GM23248 (cell line): ENCODE measurements at regions not wholly inside any gene's neighbourhood (a gene's known extent, or its start where the extent isn't known, plus 50 kb on each side); places are given as distances from the start of the nearest gene placed in this dataset.
"Not testable (repeated sequence)": the region's sequence is repeated elsewhere in the genome, so short reads cannot be mapped to it uniquely, and the experiment has no call there.

Experiments used
- DNase-seq: peaks from one replicate; pipeline ENCODE4 v3.0.0-alpha.2; 2015
- H2AFZ ChIP-seq: fragments of 200-600 bp; sonication (generic); 2 replicates; pipeline ENCODE4 v1.6.1; 2016; ENCODE audit warnings: antibody characterized with exemption
- H3F3A ChIP-seq: fragments of 200-600 bp; sonication (generic); 2 replicates; pipeline ENCODE4 v1.6.1; 2016; ENCODE audit warnings: mild to moderate bottlenecking, antibody characterized with exemption, mixed run types; ENCODE audit not compliant: insufficient read depth
- H3K27ac ChIP-seq: fragments of 200-600 bp; sonication (generic); 2 replicates; pipeline ENCODE4 v1.5.1; 2016; ENCODE audit warnings: mild to moderate bottlenecking
- H3K27me3 ChIP-seq: fragments of 200-600 bp; sonication (generic); replicated peaks from 2 replicates; pipeline ENCODE4 v1.6.1; 2016; ENCODE audit warnings: mild to moderate bottlenecking; ENCODE audit not compliant: insufficient read depth
- H3K36me3 ChIP-seq: fragments of 200-600 bp; sonication (generic); 2 replicates; pipeline ENCODE4 v1.6.1; 2016; ENCODE audit warnings: low read depth, mild to moderate bottlenecking
- H3K4me1 ChIP-seq: fragments of 200-600 bp; sonication (generic); 2 replicates; pipeline ENCODE4 v1.6.1; 2016; ENCODE audit warnings: mild to moderate bottlenecking; ENCODE audit not compliant: insufficient read depth
- H3K4me2 ChIP-seq: fragments of 200-600 bp; sonication (generic); one replicate; pipeline ENCODE4 v1.6.1; 2016; ENCODE audit warnings: mild to moderate bottlenecking; ENCODE audit not compliant: unreplicated experiment
- H3K4me3 ChIP-seq: fragments of 200-600 bp; sonication (generic); 2 replicates; pipeline ENCODE4 v1.5.1; 2016; ENCODE audit warnings: mild to moderate bottlenecking
- H3K79me2 ChIP-seq: fragments of 200-600 bp; sonication (generic); 2 replicates; pipeline ENCODE4 v1.6.1; 2016; ENCODE audit warnings: mild to moderate bottlenecking; ENCODE audit not compliant: insufficient read depth
- H3K9ac ChIP-seq: fragments of 200-600 bp; sonication (generic); 2 replicates; pipeline ENCODE4 v1.6.1; 2016; ENCODE audit warnings: mild to moderate bottlenecking
- H3K9me2 ChIP-seq: fragments of 200-600 bp; sonication (generic); 2 replicates; pipeline ENCODE4 v1.6.1; 2016; ENCODE audit warnings: mixed run types, mild to moderate bottlenecking, moderate library complexity; ENCODE audit not compliant: insufficient read depth
- H3K9me3 ChIP-seq: fragments of 200-600 bp; sonication (generic); one replicate; pipeline ENCODE4 v1.6.1; 2017; ENCODE audit warnings: low read depth
- H4K20me1 ChIP-seq: fragments of 200-600 bp; sonication (generic); 2 replicates; pipeline ENCODE4 v1.6.0; 2016; ENCODE audit not compliant: insufficient read depth
- EZH2 ChIP-seq: fragments of 200-600 bp; sonication (generic); IDR thresholded peaks from 2 replicates; pipeline ENCODE4 v1.6.1; 2018; ENCODE audit warnings: antibody characterized with exemption, mild to moderate bottlenecking; ENCODE audit not compliant: insufficient read depth, poor library complexity, severe bottlenecking
- EZH2phosphoT487 ChIP-seq: fragments of 200-600 bp; sonication (generic); IDR thresholded peaks from 2 replicates; pipeline ENCODE4 v1.6.1; 2018; ENCODE audit warnings: antibody characterized with exemption, moderate library complexity, mild to moderate bottlenecking, low read depth; ENCODE audit not compliant: insufficient read depth
- WGBS, 2 experiments: methylation state at CpG; one replicate each; pipeline ENCODE4 v1.1.6; 2015 to 2017; ENCODE audit warnings: low lambda C conversion rate in 2 of 2, low coverage in 1 of 2; ENCODE audit errors: missing lambda C conversion rate in 2 of 2; 5-methylcytosine and 5-hydroxymethylcytosine counted together
- in situ Hi-C: fragments of 300-500 bp; cut with MboI; formaldehyde crosslinking; loops from 2 replicates; pipeline ENCODE4 v1.15.0; 2020

DNA sequence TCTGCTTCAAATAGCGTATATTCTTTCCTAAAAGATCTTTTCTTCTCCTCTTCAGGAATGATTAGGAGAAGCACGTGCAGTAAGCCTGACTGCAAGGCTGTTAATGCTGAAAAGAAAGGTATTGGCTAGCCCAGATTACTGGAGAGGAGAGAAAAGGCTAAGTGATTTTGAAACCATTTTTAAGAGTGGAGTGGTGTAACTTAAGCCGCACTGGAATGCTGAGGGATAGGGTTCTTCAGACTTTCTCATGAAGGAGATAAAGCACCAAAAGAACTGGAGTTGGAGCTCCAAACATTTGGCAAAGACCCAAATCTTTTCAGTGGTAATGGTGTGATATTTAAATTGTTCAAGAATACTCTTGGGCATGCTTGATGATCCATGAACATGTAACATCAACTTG, 388.3 kb downstream of the COG6 start:
- Histone ChIP-seq H3K4me1 (no peaks in the 10 kb centered on the region), H3K27ac (no peak overlapping the region), H3K27me3 (peaks cover 26% of the 10 kb centered on the region), H3K4me3 (no peak overlapping the region), H2AFZ (no peak overlapping the region), H3K9ac (no peak overlapping the region), H3K36me3 (no peaks in the 10 kb centered on the region), H3K79me2 (no peaks in the 10 kb centered on the region), H4K20me1 (no peaks in the 10 kb centered on the region), H3K9me3 (no peaks in the 10 kb centered on the region), H3F3A (no peaks in the 10 kb centered on the region), H3K9me2 (no peaks in the 10 kb centered on the region), H3K4me2 (no peak overlapping the region)
- WGBS, 2 experiments, result 37 to 49% methylated on average over 3 of the region's 3 CpGs
- in situ Hi-C loops, result no loop called here
- no peak for TF ChIP-seq EZH2phosphoT487
- no peak for DNase-seq

DNA sequence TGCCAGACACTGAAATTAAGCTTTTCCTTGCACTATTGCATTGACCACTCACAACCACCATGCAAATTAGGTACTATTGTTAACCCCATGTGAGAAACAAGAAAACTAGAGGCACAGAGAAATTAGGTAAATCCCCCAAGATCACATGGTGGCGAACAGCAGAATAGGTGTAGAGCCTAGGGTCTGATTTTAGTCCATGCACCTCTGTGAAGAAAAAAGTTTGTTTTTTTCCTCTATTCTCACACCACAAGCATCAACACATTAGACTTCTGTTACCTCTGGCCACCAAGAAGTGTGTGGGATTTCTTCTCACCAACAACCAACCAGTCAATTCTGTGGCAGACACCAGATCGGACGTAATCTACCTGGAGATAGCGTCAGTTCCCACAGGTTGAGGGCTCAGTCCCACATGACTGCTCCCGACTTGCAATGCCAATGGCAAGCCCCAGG, 391.9 kb downstream of the COG6 start:
- Histone ChIP-seq H3F3A (no peaks in the 10 kb centered on the region), H3K79me2 (no peaks in the 10 kb centered on the region), H3K36me3 (no peaks in the 10 kb centered on the region), H4K20me1 (no peaks in the 10 kb centered on the region), H3K27ac (no peak overlapping the region), H3K4me2 (no peak overlapping the region), H2AFZ (no peak overlapping the region), H3K4me1 (no peaks in the 10 kb centered on the region), H3K27me3 (peaks cover 33% of the 10 kb centered on the region), H3K4me3 (no peak overlapping the region), H3K9me3 (no peaks in the 10 kb centered on the region), H3K9me2 (no peaks in the 10 kb centered on the region), H3K9ac (no peak overlapping the region)
- in situ Hi-C loops, result no loop called here
- DNase-seq, result no peak
- WGBS, 2 experiments, result 68 to 77% methylated on average over 5 of the region's 5 CpGs
- no peak for TF ChIP-seq EZH2phosphoT487
- no peak for TF ChIP-seq EZH2

DNA sequence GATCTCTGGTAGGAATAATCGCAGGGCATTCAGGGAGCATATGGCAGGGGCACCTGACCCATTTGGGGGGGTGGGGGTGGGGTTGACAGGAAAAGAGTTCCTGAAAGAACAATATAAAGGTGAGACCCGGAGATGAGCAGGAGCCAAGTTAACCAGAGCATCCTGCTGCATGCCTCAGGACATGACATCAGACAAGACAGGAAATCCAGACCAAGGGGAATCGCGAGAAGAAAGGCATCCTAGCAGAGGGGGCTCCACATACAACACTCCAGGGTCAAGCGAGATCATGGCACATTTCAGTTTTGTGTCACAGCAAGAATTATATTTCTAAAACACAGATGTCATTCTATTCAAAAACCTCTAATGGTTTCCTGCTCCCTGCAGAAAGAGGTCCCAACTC, 393.1 kb downstream of the COG6 start:
- no peak overlapping the region for H2AFZ ChIP-seq
- TF ChIP-seq EZH2 (no peak), EZH2phosphoT487 (no peak)
- H3K9ac ChIP-seq, result no peak overlapping the region
- H3K9me2 ChIP-seq, result no peaks in the 10 kb centered on the region
- H3K4me2 ChIP-seq, result no peak overlapping the region
- no peaks in the 10 kb centered on the region for H3K79me2 ChIP-seq
- H4K20me1 ChIP-seq, result no peaks in the 10 kb centered on the region
- H3K4me3 ChIP-seq, result no peak overlapping the region
- H3K27ac ChIP-seq, result no peak overlapping the region
- in situ Hi-C loops, result no loop called here
- no peaks in the 10 kb centered on the region for H3F3A ChIP-seq
- WGBS, 2 experiments, result 64 to 72% methylated on average over 5 of the region's 5 CpGs
- H3K9me3 ChIP-seq, result no peaks in the 10 kb centered on the region
- no peaks in the 10 kb centered on the region for H3K4me1 ChIP-seq
- no peaks in the 10 kb centered on the region for H3K36me3 ChIP-seq
- DNase-seq, result no peak
- H3K27me3 ChIP-seq, result peaks cover 41% of the 10 kb centered on the region

DNA sequence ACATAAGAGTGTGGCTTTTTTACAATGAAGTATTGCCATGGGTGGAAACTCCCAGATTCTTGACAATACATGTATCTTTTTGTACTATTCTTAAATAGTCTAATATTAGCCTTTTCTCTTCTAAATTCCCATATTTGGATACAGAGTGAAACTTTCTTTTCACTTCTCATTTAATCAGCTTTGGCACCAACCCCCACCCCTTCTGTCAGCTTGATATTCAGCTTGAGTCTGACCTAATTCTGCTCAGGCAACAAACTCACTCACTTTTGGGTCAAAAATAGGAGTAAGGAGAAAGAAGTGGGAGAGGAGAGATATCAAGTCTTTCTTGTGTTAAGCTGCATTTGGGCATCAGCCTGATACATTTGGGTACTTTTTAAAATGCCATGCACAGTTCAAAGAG, 397.5 kb downstream of the COG6 start:
- H3K4me1 ChIP-seq, result no peaks in the 10 kb centered on the region
- H3K9ac ChIP-seq, result no peak overlapping the region
- H3K9me2 ChIP-seq, result no peaks in the 10 kb centered on the region
- peaks cover 30% of the 10 kb centered on the region for H3K27me3 ChIP-seq
- no peaks in the 10 kb centered on the region for H4K20me1 ChIP-seq
- H3K9me3 ChIP-seq, result no peaks in the 10 kb centered on the region
- H3K27ac ChIP-seq, result no peak overlapping the region
- in situ Hi-C loops, result no loop called here
- H2AFZ ChIP-seq, result no peak overlapping the region
- H3F3A ChIP-seq, result no peaks in the 10 kb centered on the region
- no peak overlapping the region for H3K4me2 ChIP-seq
- DNase-seq, result no peak
- no peaks in the 10 kb centered on the region for H3K79me2 ChIP-seq
- no peak overlapping the region for H3K4me3 ChIP-seq
- no peak for TF ChIP-seq EZH2
- TF ChIP-seq EZH2phosphoT487, result no peak
- no peaks in the 10 kb centered on the region for H3K36me3 ChIP-seq

DNA sequence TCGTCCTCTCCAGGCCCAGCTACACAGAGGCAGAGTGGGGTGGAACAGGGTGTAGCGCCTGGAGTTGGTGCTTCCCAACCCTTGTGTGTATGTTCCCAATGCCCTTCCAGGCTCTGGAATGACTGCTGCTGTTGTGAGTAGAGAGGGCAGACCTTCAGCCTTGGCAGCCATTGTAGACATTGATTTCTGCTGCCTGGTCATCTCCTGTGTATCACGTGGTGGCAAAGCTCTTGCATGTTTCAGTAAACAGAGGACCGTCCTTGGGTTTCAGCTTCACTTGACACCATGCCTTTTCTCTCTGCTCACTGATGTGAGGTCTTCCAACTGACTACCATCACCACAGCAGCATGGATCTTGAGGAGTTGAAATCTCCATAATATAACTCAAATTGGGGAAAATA, 397.9 kb downstream of the COG6 start:
- 35 to 54% methylated on average over 4 of the region's 4 CpGs for WGBS, 2 experiments

DNA sequence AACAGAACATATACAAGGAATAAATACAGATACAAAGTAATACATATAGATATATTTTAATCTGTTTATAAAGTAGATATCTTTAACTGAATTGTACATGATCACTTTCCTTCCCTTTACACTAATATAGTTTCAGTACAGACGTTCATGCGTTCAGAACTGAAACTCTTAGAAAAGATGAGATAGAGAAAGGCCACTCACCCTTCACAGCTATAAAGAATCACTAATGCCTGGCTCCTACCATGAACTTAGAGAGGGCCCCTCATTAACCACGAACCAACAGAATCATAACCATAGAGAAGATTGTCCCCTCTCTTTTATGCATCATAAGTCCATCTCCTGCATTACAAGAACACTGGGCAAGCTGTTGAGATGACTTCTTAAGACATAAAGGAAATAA, 399.0 kb downstream of the COG6 start:
- H3K9me3 ChIP-seq, H3K36me3 ChIP-seq, H3K9me2 ChIP-seq, H4K20me1 ChIP-seq, H3K27ac ChIP-seq, H3K79me2 ChIP-seq, H3K4me3 ChIP-seq, H2AFZ ChIP-seq, H3F3A ChIP-seq, H3K9ac ChIP-seq, in situ Hi-C loops, H3K4me2 ChIP-seq, DNase-seq, H3K4me1 ChIP-seq: not testable (repeated sequence)
- peaks cover 30% of the 10 kb centered on the region for H3K27me3 ChIP-seq
- WGBS, 2 experiments, result 65 to 94% methylated on average over 2 to 3 of the region's 3 CpGs

More for the DNA sequence above, 397.9 kb downstream of the COG6 start:
- no peaks in the 10 kb centered on the region for H3F3A ChIP-seq
- H3K27ac ChIP-seq, result no peak overlapping the region
- H3K27me3 ChIP-seq, result peaks cover 30% of the 10 kb centered on the region
- no peaks in the 10 kb centered on the region for H4K20me1 ChIP-seq
- in situ Hi-C loops, result no loop called here
- no peaks in the 10 kb centered on the region for H3K79me2 ChIP-seq
- DNase-seq, result no peak
- no peaks in the 10 kb centered on the region for H3K9me3 ChIP-seq
- no peak overlapping the region for H2AFZ ChIP-seq
- no peak overlapping the region for H3K4me3 ChIP-seq
- no peaks in the 10 kb centered on the region for H3K36me3 ChIP-seq
- TF ChIP-seq EZH2, result no peak
- no peak for TF ChIP-seq EZH2phosphoT487
- no peaks in the 10 kb centered on the region for H3K4me1 ChIP-seq
- no peak overlapping the region for H3K4me2 ChIP-seq
- no peaks in the 10 kb centered on the region for H3K9me2 ChIP-seq
- no peak overlapping the region for H3K9ac ChIP-seq
